Breast epithelium (tissue), 3 donors: ENCODE measurements at regions not wholly inside any gene's neighbourhood (a gene's known extent, or its start where the extent isn't known, plus 50 kb on each side); places are given as distances from the start of the nearest gene placed in this dataset.

ENCODE experiments used
- CTCF ChIP-seq, 3 donors: fragments of 450-650 bp; IDR thresholded peaks; one replicate each; pipeline ENCODE4 v1.5.1; 2016 to 2017; ENCODE audit warnings: antibody characterized with exemption in 3 of 3, mild to moderate bottlenecking in 3 of 3, moderate library complexity in 3 of 3
- POLR2A ChIP-seq: fragments of 450-650 bp; IDR thresholded peaks from one replicate; pipeline ENCODE4 v1.6.1; 2016; ENCODE audit warnings: antibody characterized with exemption, mild to moderate bottlenecking, moderate library complexity
- POLR2AphosphoS5 ChIP-seq, 3 donors: sonication (generic); formaldehyde crosslinking; IDR thresholded peaks; one replicate each; pipeline ENCODE4 v1.6.1; 2017; ENCODE audit warnings: antibody characterized with exemption in 3 of 3

DNA sequence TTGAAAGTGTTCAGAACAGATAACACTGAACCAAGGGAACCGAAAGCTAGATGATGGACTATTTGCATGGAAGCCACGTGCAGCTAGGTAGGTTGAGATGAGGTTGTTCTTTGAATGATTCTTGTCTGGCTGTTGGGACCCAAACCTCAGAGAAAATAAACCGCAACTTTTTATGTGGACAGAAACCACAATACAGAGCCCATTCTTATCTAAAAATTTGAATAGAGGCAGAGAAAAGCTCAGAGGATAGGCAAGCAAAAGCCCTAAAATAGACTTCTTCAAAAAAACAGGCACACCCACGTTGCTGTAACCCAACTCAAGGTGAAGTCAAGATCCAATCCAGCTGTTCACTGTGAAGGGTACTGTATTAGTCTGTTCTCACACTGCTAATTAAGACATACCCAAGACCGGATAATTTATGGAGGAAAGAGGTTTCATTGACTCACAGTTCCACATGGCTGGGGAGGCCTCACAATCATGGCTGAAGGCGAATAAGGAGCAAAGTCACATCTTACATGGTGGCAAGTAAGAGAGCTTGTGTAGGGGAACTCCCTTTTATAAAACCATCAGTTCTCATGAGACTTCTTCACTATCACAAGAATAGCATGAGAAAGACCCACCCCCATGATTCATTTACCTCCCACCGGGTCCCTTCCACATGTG lies 353.8 kb downstream of the AACS start:
- TF ChIP-seq CTCF (IDR thresholded peaks at IDR 0.05) (no peak), POLR2AphosphoS5 (IDR thresholded peaks at IDR 0.05) (no peak), POLR2A (no peak)
